ENCODE measurements at regions not wholly inside any gene's neighbourhood (a gene's known extent, or its start where the extent isn't known, plus 50 kb on each side); places are given as distances from the start of the nearest gene placed in this dataset.

DNA sequence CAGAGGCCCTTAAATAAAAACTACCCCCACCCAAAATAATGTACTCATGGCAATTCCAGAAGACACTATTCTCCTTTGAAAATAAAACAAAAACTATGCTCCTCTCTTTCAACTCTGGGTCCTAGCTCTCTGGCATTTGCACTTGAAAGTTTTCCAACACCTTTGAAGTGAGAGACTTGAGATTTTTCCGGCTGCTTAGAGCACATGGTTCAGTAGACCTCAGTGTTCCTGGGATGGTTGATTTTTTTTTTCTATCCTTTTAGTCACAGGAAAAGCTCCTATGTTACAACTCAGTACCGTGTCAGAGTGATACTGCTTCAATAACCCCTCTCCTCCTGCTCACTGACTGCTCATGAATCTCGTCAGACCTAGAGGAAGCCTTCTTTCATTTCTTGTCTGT is 118.3 kb upstream of the TUSC7 start:
- H3K4me3 ChIP-seq (replicated peaks; ENCODE audit: low read depth, low read length): no peak overlapping the region
- DNase-seq (ENCODE audit: low read depth): no peak
- TF ChIP-seq CTCF (IDR thresholded peaks at IDR 0.05; ENCODE audit: low read length, missing control alignments): no peak

DNA sequence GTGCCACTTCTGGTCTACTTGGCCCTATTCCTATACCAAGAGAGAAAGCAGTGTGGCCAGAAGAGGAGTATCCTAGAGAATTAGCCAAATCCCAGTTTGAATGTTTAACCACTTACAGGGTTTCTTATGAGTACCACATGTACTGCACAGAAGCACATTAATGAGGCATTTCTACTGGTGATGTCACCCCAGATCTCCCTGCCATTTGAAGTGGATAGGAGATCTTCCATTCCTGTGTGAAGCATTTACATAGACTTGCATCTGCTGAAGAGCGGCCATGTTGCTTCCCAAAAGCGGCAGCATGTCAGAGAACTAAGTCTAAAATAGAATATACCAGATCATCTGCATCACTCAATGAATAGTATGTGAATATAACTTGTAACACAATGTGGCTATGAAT is 108.4 kb upstream of the TUSC7 start:
- no peak for TF ChIP-seq CTCF (IDR thresholded peaks at IDR 0.05; ENCODE audit: low read length, missing control alignments)
- no peak for DNase-seq (ENCODE audit: low read depth)
- no peak overlapping the region for H3K4me3 ChIP-seq (replicated peaks; ENCODE audit: low read depth, low read length)

GRCh38 chr3:116607205-116607604 is 102.4 kb upstream of the TUSC7 start:
- no peak for TF ChIP-seq CTCF (IDR thresholded peaks at IDR 0.05; ENCODE audit: low read length, missing control alignments)
- no peak for DNase-seq (ENCODE audit: low read depth)
- no peak overlapping the region for H3K4me3 ChIP-seq (replicated peaks; ENCODE audit: low read depth, low read length)

GRCh38 chr3:116610124-116610523 is 99.5 kb upstream of the TUSC7 start:
- no peak for DNase-seq (ENCODE audit: low read depth)
- no peak overlapping the region for H3K4me3 ChIP-seq (replicated peaks; ENCODE audit: low read depth, low read length)
- no peak for TF ChIP-seq CTCF (IDR thresholded peaks at IDR 0.05; ENCODE audit: low read length, missing control alignments)

DNA sequence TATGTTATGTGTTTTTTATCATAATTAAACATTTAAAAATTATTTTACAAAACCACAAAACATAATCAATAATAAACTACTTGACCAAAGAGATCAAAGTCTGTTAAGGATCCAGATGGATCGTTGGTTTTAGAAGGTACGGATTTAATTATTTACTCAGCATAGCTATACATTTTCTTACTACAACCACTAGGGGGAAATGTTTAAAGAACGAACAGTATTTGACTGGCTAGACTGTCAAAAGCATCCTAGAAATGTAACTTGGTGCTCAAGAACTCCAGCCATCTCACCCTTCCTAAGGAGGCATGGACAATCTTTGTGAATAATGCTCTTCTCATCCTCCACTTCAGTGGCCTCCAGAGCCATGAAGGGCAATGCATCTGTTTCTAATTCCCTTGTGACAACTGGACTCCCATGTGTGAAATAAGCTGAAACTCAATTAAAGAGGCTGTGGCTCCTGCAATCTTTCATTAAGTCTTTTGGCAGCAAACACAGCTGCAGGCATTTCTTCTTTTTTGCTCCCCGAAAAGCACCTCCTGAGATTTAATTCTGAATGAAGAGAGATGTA is 94.7 kb upstream of the TUSC7 start:
- peak; percentile 12 for TF ChIP-seq CTCF (IDR thresholded peaks at IDR 0.05; ENCODE audit: low read length, missing control alignments)
- no peak overlapping the region for H3K4me3 ChIP-seq (replicated peaks; ENCODE audit: low read depth, low read length)
- peak; percentile 0 for DNase-seq (ENCODE audit: low read depth)

GRCh38 chr3:116618138-116618537 is 91.4 kb upstream of the TUSC7 start:
- no peak for DNase-seq (ENCODE audit: low read depth)
- no peak overlapping the region for H3K4me3 ChIP-seq (replicated peaks; ENCODE audit: low read depth, low read length)
- no peak for TF ChIP-seq CTCF (IDR thresholded peaks at IDR 0.05; ENCODE audit: low read length, missing control alignments)

GRCh38 chr3:116618930-116619329 is 90.6 kb upstream of the TUSC7 start:
- no peak for TF ChIP-seq CTCF (IDR thresholded peaks at IDR 0.05; ENCODE audit: low read length, missing control alignments)
- no peak overlapping the region for H3K4me3 ChIP-seq (replicated peaks; ENCODE audit: low read depth, low read length)
- no peak for DNase-seq (ENCODE audit: low read depth)

All from fibroblast of pulmonary artery (primary cell).